ENCODE measurements at regions not wholly inside any gene's neighbourhood (a gene's known extent, or its start where the extent isn't known, plus 50 kb on each side); places are given as distances from the start of the nearest gene placed in this dataset.

- TF ChIP-seq GATA2 (IDR thresholded peaks at IDR 0.05; ENCODE audit: low read depth, low read length) (no peak), GATA3 (IDR thresholded peaks at IDR 0.05; ENCODE audit: low read depth, low read length) (no peak)
Measured at GRCh38 chrX:131671735-131672134, 127.9 kb downstream of the OR13H1 start.

GRCh38 chrX:131675596-131676194 lies 131.8 kb downstream of the OR13H1 start:
- TF ChIP-seq GATA2 (IDR thresholded peaks at IDR 0.05; ENCODE audit: low read depth, low read length) (no peak), GATA3 (IDR thresholded peaks at IDR 0.05; ENCODE audit: low read depth, low read length) (no peak)

- TF ChIP-seq GATA3 (IDR thresholded peaks at IDR 0.05; ENCODE audit: low read depth, low read length) (no peak), GATA2 (IDR thresholded peaks at IDR 0.05; ENCODE audit: low read depth, low read length) (no peak)
Measured at GRCh38 chrX:131677655-131678628, 134.1 kb downstream of the OR13H1 start.

GRCh38 chrX:131693359-131693758 lies 149.5 kb downstream of the OR13H1 start:
- TF ChIP-seq GATA3 (IDR thresholded peaks at IDR 0.05; ENCODE audit: low read depth, low read length) (no peak), GATA2 (IDR thresholded peaks at IDR 0.05; ENCODE audit: low read depth, low read length) (no peak)

GRCh38 chrX:131703646-131704045 lies 159.8 kb downstream of the OR13H1 start:
- TF ChIP-seq GATA3 (IDR thresholded peaks at IDR 0.05; ENCODE audit: low read depth, low read length): no peak

GRCh38 chrX:131704136-131704695 lies 160.3 kb downstream of the OR13H1 start:
- TF ChIP-seq GATA2 (IDR thresholded peaks at IDR 0.05; ENCODE audit: low read depth, low read length): no peak
- no peak for TF ChIP-seq GATA3 (IDR thresholded peaks at IDR 0.05; ENCODE audit: low read depth, low read length)

- TF ChIP-seq GATA2 (IDR thresholded peaks at IDR 0.05; ENCODE audit: low read depth, low read length) (no peak), GATA3 (IDR thresholded peaks at IDR 0.05; ENCODE audit: low read depth, low read length) (no peak)
Measured at GRCh38 chrX:131709553-131709952, 165.7 kb downstream of the OR13H1 start.

GRCh38 chrX:131711478-131711867 lies 167.6 kb downstream of the OR13H1 start:
- TF ChIP-seq GATA2 (IDR thresholded peaks at IDR 0.05; ENCODE audit: low read depth, low read length): no peak
- TF ChIP-seq GATA3 (IDR thresholded peaks at IDR 0.05; ENCODE audit: low read depth, low read length): no peak

- no peak for TF ChIP-seq GATA3 (IDR thresholded peaks at IDR 0.05; ENCODE audit: low read depth, low read length)
- no peak for TF ChIP-seq GATA2 (IDR thresholded peaks at IDR 0.05; ENCODE audit: low read depth, low read length)
Measured at GRCh38 chrX:131723646-131724045, 179.8 kb downstream of the OR13H1 start.

GRCh38 chrX:131724292-131724691 lies 180.4 kb downstream of the OR13H1 start:
- TF ChIP-seq GATA2 (IDR thresholded peaks at IDR 0.05; ENCODE audit: low read depth, low read length) (no peak), GATA3 (IDR thresholded peaks at IDR 0.05; ENCODE audit: low read depth, low read length) (no peak)

- TF ChIP-seq GATA3 (IDR thresholded peaks at IDR 0.05; ENCODE audit: low read depth, low read length) (no peak), GATA2 (IDR thresholded peaks at IDR 0.05; ENCODE audit: low read depth, low read length) (no peak)
Measured at GRCh38 chrX:131725001-131725654, 181.3 kb downstream of the OR13H1 start.

GRCh38 chrX:131727778-131728177 lies 183.9 kb downstream of the OR13H1 start:
- TF ChIP-seq GATA2 (IDR thresholded peaks at IDR 0.05; ENCODE audit: low read depth, low read length) (no peak), GATA3 (IDR thresholded peaks at IDR 0.05; ENCODE audit: low read depth, low read length) (no peak)

- TF ChIP-seq GATA3 (IDR thresholded peaks at IDR 0.05; ENCODE audit: low read depth, low read length) (no peak), GATA2 (IDR thresholded peaks at IDR 0.05; ENCODE audit: low read depth, low read length) (no peak)
Measured at GRCh38 chrX:131728295-131729145, 184.6 kb downstream of the OR13H1 start.
